CD4-positive, alpha-beta T cell treated with Interleukin-1 beta for 1 hour (primary cell): ENCODE measurements at regions not wholly inside any gene's neighbourhood (a gene's known extent, or its start where the extent isn't known, plus 50 kb on each side); places are given as distances from the start of the nearest gene placed in this dataset.
"Not testable (repeated sequence)": the region's sequence is repeated elsewhere in the genome, so short reads cannot be mapped to it uniquely, and the experiment has no call there.

Experiments
- DNase-seq, 2 donors: peaks; one replicate each; pipeline ENCODE4 v3.0.0-alpha.2; 2020 to 2022

DNA sequence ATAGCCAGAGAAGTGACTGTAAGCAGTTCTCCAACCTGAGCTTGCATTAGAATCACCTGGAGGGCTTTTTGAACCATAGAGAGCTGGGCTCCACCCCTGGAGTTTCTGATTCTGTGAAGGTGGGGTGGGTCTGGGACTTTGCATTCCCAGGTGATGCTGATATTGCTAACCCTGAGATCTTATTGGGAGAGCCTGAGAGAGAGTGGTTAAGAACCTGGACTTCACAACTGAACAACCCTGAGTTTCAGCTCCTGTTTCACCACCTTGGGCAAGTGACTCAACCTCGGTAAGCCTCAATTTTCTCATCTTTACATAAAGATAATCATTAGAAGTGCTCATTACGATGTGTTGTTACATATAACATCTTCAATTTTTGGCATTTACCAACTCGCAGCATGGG, 498.6 kb downstream of the EBF1 start:
- DNase-seq, result no peak

- DNase-seq, result no peak
These were observed 499.0 kb downstream of the EBF1 start for GRCh38 chr5:158600679-158601078.

- DNase-seq, result no peak
These were observed 500.6 kb downstream of the EBF1 start for GRCh38 chr5:158599157-158599556.

DNA sequence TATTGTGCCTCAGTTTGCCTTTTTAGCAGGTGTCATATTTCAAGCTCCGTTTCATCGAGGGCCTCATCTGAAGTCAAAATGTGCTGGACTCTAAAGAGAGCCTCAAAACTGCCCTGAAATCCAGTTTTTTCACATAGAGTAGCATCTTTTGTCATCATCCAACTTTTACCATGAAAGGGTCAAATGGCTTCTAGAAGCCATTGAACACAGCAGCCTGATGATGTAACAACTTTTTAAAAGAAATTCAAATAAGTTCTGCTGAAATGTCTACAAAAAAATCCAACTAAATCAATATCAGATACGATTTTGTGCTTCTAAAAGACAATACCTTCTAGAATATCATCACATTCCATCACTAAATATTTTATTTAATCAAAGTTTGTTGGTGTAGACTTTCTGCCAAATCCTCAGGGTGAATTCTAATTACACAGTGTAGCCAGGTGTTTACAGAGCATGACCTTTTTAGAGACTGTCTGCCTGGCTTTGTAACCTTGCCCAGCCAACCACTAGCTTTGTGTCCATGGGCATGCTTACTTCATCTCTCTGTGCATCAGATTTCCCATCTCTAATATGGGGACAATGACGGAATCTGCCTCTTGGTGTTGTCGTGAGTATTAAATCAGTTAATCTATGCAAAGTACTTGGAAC, 505.0 kb downstream of the EBF1 start:
- no peak for DNase-seq

GRCh38 chr5:158593925-158594324, 505.8 kb downstream of the EBF1 start:
- DNase-seq, result no peak

- DNase-seq, result no peak
These were observed 508.3 kb downstream of the EBF1 start for GRCh38 chr5:158591301-158591863.

- no peak for DNase-seq
These were observed 508.9 kb downstream of the EBF1 start for GRCh38 chr5:158590746-158591300.

DNA sequence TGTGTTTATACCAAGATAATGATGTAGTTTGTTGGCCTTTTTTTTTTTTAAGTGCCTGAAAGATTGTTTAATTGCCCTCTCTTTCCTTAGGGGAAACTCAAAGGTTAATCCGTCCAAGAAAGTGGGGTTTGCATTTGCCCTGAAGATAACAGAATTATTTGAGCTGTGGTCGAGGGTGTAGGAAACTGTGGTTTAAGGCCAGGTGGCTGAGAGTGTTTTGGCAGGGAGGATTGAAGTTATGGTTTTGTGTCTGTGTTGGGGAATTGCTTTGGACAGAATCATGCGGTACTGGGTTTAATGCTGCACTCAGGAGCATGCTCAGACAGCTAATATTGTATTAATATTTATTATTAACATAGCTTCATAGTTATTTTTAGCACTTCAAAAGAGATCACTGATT, 509.8 kb downstream of the EBF1 start:
- no peak for DNase-seq

- DNase-seq, result no peak
These were observed 511.1 kb downstream of the EBF1 start for GRCh38 chr5:158588617-158589016.

- DNase-seq, result no peak
These were observed 513.7 kb downstream of the EBF1 start for GRCh38 chr5:158586054-158586453.

DNA sequence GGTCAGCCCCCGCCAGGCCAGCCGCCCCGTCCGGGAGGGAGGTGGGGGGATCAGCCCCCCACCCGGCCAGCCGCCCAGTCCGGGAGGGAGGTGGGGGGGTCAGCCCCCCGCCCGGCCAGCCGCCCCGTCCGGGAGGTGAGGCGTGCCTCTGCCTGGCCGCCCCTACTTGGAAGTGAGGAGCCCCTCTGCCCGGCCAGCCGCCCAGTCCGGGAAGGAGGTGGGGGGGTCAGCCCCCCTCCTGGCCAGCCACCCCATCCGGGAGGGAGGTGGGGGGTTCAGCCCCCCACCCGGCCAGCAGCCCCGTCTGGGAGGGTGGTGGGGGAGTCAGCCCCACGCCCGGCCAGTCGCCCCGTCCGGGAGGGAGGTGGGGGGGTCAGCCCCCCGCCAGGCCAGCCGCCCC, 517.0 kb downstream of the EBF1 start:
- not testable (repeated sequence) for DNase-seq

GRCh38 chr5:158573829-158574228, 525.9 kb downstream of the EBF1 start:
- DNase-seq, result no peak

DNA sequence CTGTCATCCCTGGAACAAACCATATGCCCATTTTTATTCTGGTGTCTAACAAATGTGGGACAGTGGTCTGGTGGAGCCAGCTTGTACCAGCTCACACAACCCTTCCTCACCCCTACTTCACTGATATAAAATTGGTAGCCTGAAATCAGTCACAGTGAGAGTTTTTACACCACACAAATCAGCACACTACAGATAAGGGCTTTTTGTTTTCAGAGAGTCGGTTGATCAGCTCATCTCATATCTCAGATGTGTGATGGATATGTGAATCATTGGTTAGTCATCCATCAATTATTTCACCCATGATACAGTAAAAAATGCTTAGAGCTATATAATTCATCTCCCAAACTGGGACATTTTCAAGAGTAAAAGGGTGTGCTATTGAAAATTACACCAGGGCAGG, 529.2 kb downstream of the EBF1 start:
- DNase-seq, result no peak

- no peak for DNase-seq
These were observed 530.2 kb downstream of the EBF1 start for GRCh38 chr5:158569534-158569933.

GRCh38 chr5:158565017-158565789, 534.5 kb downstream of the EBF1 start:
- no peak for DNase-seq

DNA sequence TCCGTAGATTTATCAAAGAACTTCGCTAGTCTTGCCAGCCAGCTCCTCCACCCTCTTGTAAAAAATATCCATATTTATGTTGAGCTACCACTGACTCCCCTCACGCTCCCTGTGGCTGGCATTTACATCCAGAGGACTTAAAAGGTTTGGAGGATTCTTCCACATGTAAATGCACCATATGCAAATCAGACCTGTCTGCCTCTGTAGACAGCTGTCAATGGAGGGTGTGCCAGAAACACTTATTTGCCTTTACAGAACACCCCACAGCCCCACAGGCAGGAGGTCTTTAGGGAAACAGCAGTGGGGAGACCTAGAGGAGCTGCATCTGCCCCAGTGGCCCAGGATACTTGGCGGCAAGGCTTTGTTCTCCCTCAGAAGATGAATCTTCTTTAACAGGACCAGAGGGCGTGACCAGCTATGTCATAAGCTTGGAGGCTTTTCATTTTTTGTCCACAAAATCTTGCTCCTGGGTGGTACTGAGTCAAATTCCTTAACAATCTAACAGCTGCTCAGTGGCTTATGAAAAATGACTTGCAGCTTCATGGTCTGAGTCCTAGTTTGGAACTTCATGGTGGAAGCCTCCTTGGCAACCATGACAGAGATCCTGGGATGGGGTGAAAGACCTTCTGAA, 535.8 kb downstream of the EBF1 start:
- no peak for DNase-seq

- DNase-seq, result no peak
These were observed 538.0 kb downstream of the EBF1 start for GRCh38 chr5:158561562-158562190.

DNA sequence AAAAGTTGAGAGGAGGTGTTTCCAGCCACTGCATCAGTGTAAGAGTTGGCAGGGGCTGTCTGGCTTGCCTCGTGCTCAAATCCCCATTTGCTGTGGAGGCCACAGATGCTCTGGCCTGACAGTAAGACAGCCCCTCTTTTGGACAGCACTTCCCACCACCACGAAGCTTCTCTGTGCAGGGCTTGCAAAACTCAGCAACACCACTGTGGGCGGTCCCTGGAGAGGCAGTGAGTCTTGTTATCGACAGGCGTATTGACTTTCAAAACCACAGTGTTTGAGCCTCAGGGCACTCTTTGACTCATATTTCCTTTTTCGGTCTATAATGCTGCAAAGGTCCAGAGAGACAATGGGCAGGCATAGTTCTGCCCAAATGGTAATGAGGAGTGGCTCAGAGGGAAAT, 539.5 kb downstream of the EBF1 start:
- DNase-seq, result no peak

- no peak for DNase-seq
These were observed 540.1 kb downstream of the EBF1 start for GRCh38 chr5:158559643-158560042.

DNA sequence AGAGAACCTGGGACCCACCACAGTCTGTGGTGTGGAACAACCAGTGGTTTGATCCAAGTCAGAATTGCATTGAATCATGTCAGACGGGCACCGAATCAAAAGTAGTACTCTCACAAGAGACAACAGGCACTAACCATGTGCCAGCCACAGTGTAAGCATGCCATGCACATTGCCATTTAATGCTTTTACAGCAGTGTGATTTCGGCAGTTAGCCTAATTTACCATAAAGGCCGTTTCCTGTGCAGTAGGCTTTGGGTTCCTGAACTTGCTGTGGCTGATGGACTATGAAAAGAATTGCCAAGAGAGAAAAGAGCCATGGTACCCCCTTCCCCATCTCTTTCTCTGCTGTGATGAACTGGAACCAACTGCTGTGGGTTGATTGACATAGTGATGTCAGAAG, 540.6 kb downstream of the EBF1 start:
- DNase-seq, result no peak

- no peak for DNase-seq
These were observed 545.8 kb downstream of the EBF1 start for GRCh38 chr5:158553962-158554336.

DNA sequence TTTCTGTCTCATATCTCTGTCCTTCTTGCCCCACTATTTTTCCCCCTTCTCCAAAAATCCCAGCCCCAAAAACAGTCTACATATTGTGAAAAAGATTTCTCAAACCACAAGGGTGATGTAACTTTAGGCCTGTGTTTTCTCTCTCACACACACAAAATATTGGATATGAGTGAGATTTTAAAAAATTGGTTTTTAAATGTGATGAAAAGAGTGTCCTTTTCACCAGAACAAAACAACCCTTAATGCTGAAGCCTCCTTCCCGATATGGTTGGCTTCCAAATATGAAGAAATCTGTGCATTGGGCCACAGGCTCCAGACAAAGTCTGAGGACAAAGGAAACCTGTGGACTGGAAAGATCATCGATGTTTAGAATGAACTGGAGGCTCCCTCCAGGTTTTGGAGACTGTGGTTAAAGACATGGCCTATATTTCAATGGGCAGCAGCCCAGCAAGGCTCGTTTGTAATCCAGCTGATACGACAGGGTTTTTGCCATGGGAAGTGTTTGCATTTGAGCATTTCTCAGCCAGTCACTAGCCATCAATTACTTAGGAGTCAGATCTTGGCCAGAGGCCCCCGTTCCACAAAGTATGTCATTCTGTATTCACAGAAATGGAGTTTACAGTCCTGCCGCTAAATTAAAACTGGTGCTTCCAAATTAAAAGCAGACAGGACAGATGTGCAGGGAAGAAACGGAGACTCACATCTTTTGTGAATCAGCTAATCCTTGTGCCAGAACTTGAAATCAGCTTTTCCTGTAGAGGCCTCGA, 546.3 kb downstream of the EBF1 start:
- no peak for DNase-seq
